K562 (cell line): ENCODE measurements at regions not wholly inside any gene's neighbourhood (a gene's known extent, or its start where the extent isn't known, plus 50 kb on each side); places are given as distances from the start of the nearest gene placed in this dataset.

ENCODE experiments used
- CTCF ChIP-seq, 3 experiments: IDR thresholded peaks in 2 of 3; conservative IDR thresholded peaks in 1 of 3; 2 replicates each; pipeline ENCODE4 v1.5.1; 2011 to 2012; ENCODE audit warnings: low read length in 3 of 3, mild to moderate bottlenecking in 3 of 3, control low read depth in 2 of 3, improper control_type of control experiment in 1 of 3, inconsistent platforms in 1 of 3, low read depth in 1 of 3, mixed read lengths in 1 of 3, moderate library complexity in 1 of 3; ENCODE audit not compliant: insufficient read depth in 2 of 3
- FOS ChIP-seq: IDR thresholded peaks from 3 replicates; pipeline ENCODE4 v1.6.1; 2011; ENCODE audit not compliant: insufficient read length; ENCODE audit errors: extremely low read depth
- GABPA ChIP-seq: fragments of 200-800 bp; sonication (Bioruptor generic); conservative IDR thresholded peaks from 2 replicates; pipeline ENCODE4 v1.6.1; 2016; ENCODE audit warnings: low read depth, missing genetic modification characterization, missing compliant biosample characterization
- HDAC8 ChIP-seq: fragments of 450-650 bp; IDR thresholded peaks from 2 replicates; pipeline ENCODE4 v1.6.1; 2016; ENCODE audit warnings: mild to moderate bottlenecking, missing genetic modification characterization, moderate library complexity, missing compliant biosample characterization
- IRF9 ChIP-seq: fragments of 450-650 bp; IDR thresholded peaks from 2 replicates; pipeline ENCODE4 v1.6.1; 2016; ENCODE audit warnings: missing biosample characterization, missing genetic modification characterization
- MEF2D ChIP-seq: conservative IDR thresholded peaks from 2 replicates; pipeline ENCODE4 v1.6.1; 2016; ENCODE audit warnings: low read depth, missing genetic modification characterization, missing compliant biosample characterization
- MNT ChIP-seq, 2 experiments: fragments of 450-650 bp; conservative IDR thresholded peaks; 2 replicates each; pipeline ENCODE4 v1.6.1; 2017; ENCODE audit warnings: mild to moderate bottlenecking in 2 of 2, moderate library complexity in 2 of 2
- POLR2A ChIP-seq: fragments of 450-650 bp; conservative IDR thresholded peaks from 2 replicates; pipeline ENCODE4 v1.6.1; 2016
- POLR2AphosphoS2 ChIP-seq: IDR thresholded peaks from 2 replicates; pipeline ENCODE4 v1.6.1; 2012; ENCODE audit warnings: low read length, improper control_type of control experiment
- TARDBP ChIP-seq: fragments of 450-650 bp; IDR thresholded peaks from 2 replicates; pipeline ENCODE4 v1.6.1; 2016
- ZBTB26 ChIP-seq: fragments of 450-650 bp; formaldehyde crosslinking; IDR thresholded peaks from 2 replicates; pipeline ENCODE4 v1.4.0; 2022; ENCODE audit warnings: missing genetic modification characterization
- ZKSCAN1 ChIP-seq: fragments of 150-350 bp; IDR thresholded peaks from 2 replicates; pipeline ENCODE4 v1.6.1; 2016; ENCODE audit warnings: low read depth, low read length
- ZNF318 ChIP-seq, 2 experiments: fragments of 450-650 bp; IDR thresholded peaks; 2 replicates each; pipeline ENCODE4 v1.6.1; 2016; ENCODE audit warnings: mild to moderate bottlenecking in 2 of 2, borderline replicate concordance in 1 of 2, low read depth in 1 of 2, moderate library complexity in 1 of 2
- ZNF76 ChIP-seq: fragments of 250-450 bp; sonication (Bioruptor Pico); IDR thresholded peaks from 2 replicates; pipeline ENCODE4 v1.4.0; 2020; ENCODE audit warnings: mild to moderate bottlenecking, moderate library complexity, borderline replicate concordance

- TF ChIP-seq MNT (conservative IDR thresholded peaks at IDR 0.05) (no peak), ZNF318 (IDR thresholded peaks at IDR 0.05; ENCODE audit: borderline replicate concordance in 1 of 2, low read depth in 1 of 2) (no peak), MEF2D (tag) (no peak), POLR2A (no peak), POLR2AphosphoS2 (no peak), HDAC8 (tag) (no peak), GABPA (tag) (no peak), ZBTB26 (CRISPR knock-in tag) (no peak), IRF9 (tag) (no peak), ZKSCAN1 (no peak), ZNF76 (no peak), CTCF (IDR thresholded peaks at IDR 0.05 in 2 of 3, conservative IDR thresholded peaks at IDR 0.05 in 1 of 3; ENCODE audit: insufficient read depth in 2 of 3, low read depth in 1 of 3, low read length in 3 of 3) (no peak), FOS (no peak), TARDBP (no peak)
Observed at GRCh38 chr3:45318689-45319088, 69.7 kb upstream of the LARS2 start.
